Inferior parietal cortex (tissue), 1 donor: ENCODE measurements at regions not wholly inside any gene's neighbourhood (a gene's known extent, or its start where the extent isn't known, plus 50 kb on each side); places are given as distances from the start of the nearest gene placed in this dataset.
"Not testable (repeated sequence)": the region's sequence is repeated elsewhere in the genome, so short reads cannot be mapped to it uniquely, and the experiment has no call there.

Experiments
- DNase-seq: peaks from one replicate; pipeline ENCODE4 v3.0.0-alpha.2; 2016; ENCODE audit errors: extremely low spot score

- no peak for DNase-seq
Measured at GRCh38 chrY:3037471-3037870, 102.3 kb downstream of the ZFY start.

GRCh38 chrY:3040415-3040814 is 105.2 kb downstream of the ZFY start:
- no peak for DNase-seq

- no peak for DNase-seq
Measured at GRCh38 chrY:3041985-3042384, 106.8 kb downstream of the ZFY start.

- no peak for DNase-seq
Measured at GRCh38 chrY:3042901-3043300, 107.7 kb downstream of the ZFY start.

- no peak for DNase-seq
Measured at GRCh38 chrY:3045048-3045447, 109.9 kb downstream of the ZFY start.

GRCh38 chrY:3055496-3055895 is 120.3 kb downstream of the ZFY start:
- DNase-seq, result not testable (repeated sequence)

- not testable (repeated sequence) for DNase-seq
Measured at GRCh38 chrY:3058342-3058741, 123.2 kb downstream of the ZFY start.

GRCh38 chrY:3060671-3061070 is 125.5 kb downstream of the ZFY start:
- not testable (repeated sequence) for DNase-seq

- not testable (repeated sequence) for DNase-seq
Measured at GRCh38 chrY:3088149-3088548, 153.0 kb downstream of the ZFY start.

- not testable (repeated sequence) for DNase-seq
Measured at GRCh38 chrY:3108674-3109073, 173.5 kb downstream of the ZFY start.

- DNase-seq, result not testable (repeated sequence)
Measured at GRCh38 chrY:3120234-3120633, 185.1 kb downstream of the ZFY start.

- not testable (repeated sequence) for DNase-seq
Measured at GRCh38 chrY:3120716-3121115, 185.5 kb downstream of the ZFY start.

- not testable (repeated sequence) for DNase-seq
Measured at GRCh38 chrY:3123482-3123881, 188.3 kb downstream of the ZFY start.

- not testable (repeated sequence) for DNase-seq
Measured at GRCh38 chrY:3171074-3171473, 235.9 kb downstream of the ZFY start.

- not testable (repeated sequence) for DNase-seq
Measured at GRCh38 chrY:3195035-3195434, 259.9 kb downstream of the ZFY start.

GRCh38 chrY:3202287-3202686 is 267.1 kb downstream of the ZFY start:
- DNase-seq, result not testable (repeated sequence)

GRCh38 chrY:3206733-3207132 is 271.6 kb downstream of the ZFY start:
- DNase-seq, result not testable (repeated sequence)

- DNase-seq, result not testable (repeated sequence)
Measured at GRCh38 chrY:3213183-3213582, 278.0 kb downstream of the ZFY start.

GRCh38 chrY:3218134-3218533 is 283.0 kb downstream of the ZFY start:
- DNase-seq, result not testable (repeated sequence)

- not testable (repeated sequence) for DNase-seq
Measured at GRCh38 chrY:3218559-3218958, 283.4 kb downstream of the ZFY start.

GRCh38 chrY:3262911-3263310 is 316.0 kb upstream of the TGIF2LY start:
- DNase-seq, result not testable (repeated sequence)

GRCh38 chrY:3288063-3288462 is 290.8 kb upstream of the TGIF2LY start:
- DNase-seq, result not testable (repeated sequence)

- not testable (repeated sequence) for DNase-seq
Measured at GRCh38 chrY:3297235-3297634, 281.6 kb upstream of the TGIF2LY start.

- not testable (repeated sequence) for DNase-seq
Measured at GRCh38 chrY:3319988-3320387, 258.9 kb upstream of the TGIF2LY start.
